HFFc6 (cell line): ENCODE measurements at regions not wholly inside any gene's neighbourhood (a gene's known extent, or its start where the extent isn't known, plus 50 kb on each side); places are given as distances from the start of the nearest gene placed in this dataset.

Experiments used
- DNase-seq: peaks from one replicate; pipeline ENCODE4 v3.0.0-alpha.2; 2018
- H3K27ac Mint-ChIP-seq: 2 replicates; pipeline ENCODE4 v1.8.0; 2020; ENCODE audit warnings: mild to moderate bottlenecking, mixed read lengths
- H3K27me3 Mint-ChIP-seq: 2 replicates; pipeline ENCODE4 v1.8.0; 2021; ENCODE audit warnings: mild to moderate bottlenecking, moderate library complexity, mixed read lengths; ENCODE audit not compliant: insufficient read depth
- H3K36me3 Mint-ChIP-seq: 2 replicates; pipeline ENCODE4 v1.8.0; 2021; ENCODE audit warnings: low read depth, mixed read lengths
- H3K4me1 Mint-ChIP-seq: 2 replicates; pipeline ENCODE4 v1.8.0; 2020; ENCODE audit warnings: low read depth, mixed read lengths
- H3K4me3 Mint-ChIP-seq: 2 replicates; pipeline ENCODE4 v1.8.0; 2020; ENCODE audit warnings: mild to moderate bottlenecking, moderate library complexity, mixed read lengths
- H3K9me3 Mint-ChIP-seq: 2 replicates; pipeline ENCODE4 v1.8.0; 2020; ENCODE audit warnings: mild to moderate bottlenecking, mixed read lengths
- CTCF ChIP-seq: fragments of 200-600 bp; sonication (generic); IDR thresholded peaks from 2 replicates; pipeline ENCODE4 v1.5.0; 2021; ENCODE audit warnings: antibody characterized with exemption, mild to moderate bottlenecking

- DNase-seq = no peak
- Mint-ChIP-seq H3K36me3 (no peaks in the 10 kb centered on the region), H3K27me3 (no peaks in the 10 kb centered on the region; the same call in 1 of the 2 replicates), H3K4me1 (no peaks in the 10 kb centered on the region), H3K9me3 (no peaks in the 10 kb centered on the region), H3K27ac (no peak overlapping the region), H3K4me3 (no peak overlapping the region)
- no peak for TF ChIP-seq CTCF
Measured at GRCh38 chr15:95902606-95903005, 427.9 kb upstream of the NR2F2 start.

DNA sequence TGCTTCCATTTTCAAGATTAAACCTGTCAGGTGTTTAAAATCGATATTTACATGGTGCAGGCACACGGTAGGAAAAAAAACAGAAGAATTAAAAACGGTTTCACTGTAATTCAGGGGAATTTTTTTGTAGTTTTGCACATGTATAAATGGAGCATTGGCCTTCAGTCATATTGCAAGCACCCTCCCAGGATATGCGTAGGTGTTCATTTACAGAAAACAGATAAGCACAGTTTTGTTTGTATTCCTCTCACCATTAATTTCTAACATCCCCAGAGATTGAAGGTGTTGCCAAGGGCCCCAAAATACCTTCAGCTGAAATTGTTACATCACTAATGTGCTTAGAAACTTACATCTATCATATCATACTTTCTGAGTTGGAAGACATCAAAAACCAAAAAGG, 427.1 kb upstream of the NR2F2 start:
- H3K36me3 Mint-ChIP-seq = no peaks in the 10 kb centered on the region
- H3K4me3 Mint-ChIP-seq = no peak overlapping the region
- H3K27me3 Mint-ChIP-seq = no peaks in the 10 kb centered on the region; the same call in 1 of the 2 replicates
- no peaks in the 10 kb centered on the region for H3K9me3 Mint-ChIP-seq
- H3K4me1 Mint-ChIP-seq = no peaks in the 10 kb centered on the region
- no peak for TF ChIP-seq CTCF
- DNase-seq = no peak
- H3K27ac Mint-ChIP-seq = no peak overlapping the region

DNA sequence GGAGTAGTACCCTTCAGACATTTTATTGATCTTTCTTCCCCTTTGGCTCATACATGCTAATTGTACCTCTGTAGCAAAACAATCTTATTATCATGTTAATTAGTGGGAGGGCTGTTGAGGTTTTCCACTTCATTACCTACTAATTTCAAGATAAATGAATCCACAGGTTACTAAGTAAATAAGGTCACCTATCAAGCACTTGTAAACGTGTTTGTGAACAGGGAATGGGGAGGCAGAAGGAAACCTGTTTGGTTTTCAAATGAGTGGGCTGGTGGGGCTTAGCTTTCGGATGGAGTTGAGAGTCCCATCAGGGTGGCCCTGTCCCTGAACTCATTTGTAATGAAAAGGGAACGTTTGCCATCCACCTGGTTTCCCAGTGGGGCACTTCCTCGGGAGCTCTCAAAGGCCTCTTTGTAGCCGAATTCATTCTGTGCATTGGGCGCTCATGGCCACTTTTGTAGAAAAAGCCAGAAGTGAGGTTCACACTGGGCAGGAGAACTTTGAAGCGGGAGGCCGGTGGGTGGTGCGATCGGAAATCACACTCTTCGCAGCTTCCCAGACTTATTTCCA, 419.8 kb upstream of the NR2F2 start:
- peaks cover 2% of the 10 kb centered on the region; the same call in 1 of the 2 replicates for H3K27me3 Mint-ChIP-seq
- H3K9me3 Mint-ChIP-seq = no peaks in the 10 kb centered on the region
- no peaks in the 10 kb centered on the region for H3K4me1 Mint-ChIP-seq
- no peak overlapping the region for H3K4me3 Mint-ChIP-seq
- DNase-seq = no peak
- no peak for TF ChIP-seq CTCF
- no peak overlapping the region for H3K27ac Mint-ChIP-seq
- H3K36me3 Mint-ChIP-seq = no peaks in the 10 kb centered on the region

DNA sequence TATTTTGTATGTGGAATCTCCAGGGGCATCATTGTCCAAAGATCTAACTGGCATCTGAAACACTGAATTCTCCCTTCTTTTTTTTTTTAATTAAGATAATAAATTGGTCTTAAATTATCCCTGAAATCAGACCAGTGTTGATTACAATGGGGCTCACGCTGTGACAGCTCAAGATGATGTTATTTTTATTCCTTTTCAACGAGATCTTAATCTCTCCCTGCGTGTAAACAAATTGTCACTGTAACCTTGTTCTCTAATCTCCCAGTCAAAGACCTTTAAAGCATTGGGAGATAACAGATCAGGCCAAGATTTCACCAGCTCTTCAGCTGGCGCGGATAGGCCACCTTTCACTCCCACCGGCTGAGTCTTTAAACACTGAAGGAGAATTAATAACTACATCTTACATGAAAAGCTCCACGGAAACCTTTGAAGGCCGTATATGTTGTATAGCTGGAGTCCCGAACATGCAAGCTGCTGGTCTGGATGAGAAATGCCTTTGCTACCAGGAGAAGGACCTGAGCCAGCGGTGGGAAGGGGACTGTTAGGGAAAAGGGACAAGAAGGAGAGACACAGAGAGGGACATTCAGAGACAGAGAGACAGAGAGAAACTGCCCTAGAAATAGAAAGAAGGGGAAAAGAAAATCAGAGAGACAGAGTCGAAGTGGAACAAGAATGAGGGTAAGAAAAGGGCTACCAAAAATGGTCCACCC, 418.8 kb upstream of the NR2F2 start:
- Mint-ChIP-seq H3K27me3 (peaks cover 2% of the 10 kb centered on the region; the same call in 1 of the 2 replicates), H3K9me3 (no peaks in the 10 kb centered on the region), H3K36me3 (no peaks in the 10 kb centered on the region), H3K4me3 (no peak overlapping the region), H3K27ac (no peak overlapping the region), H3K4me1 (no peaks in the 10 kb centered on the region)
- TF ChIP-seq CTCF = no peak
- DNase-seq = no peak

DNA sequence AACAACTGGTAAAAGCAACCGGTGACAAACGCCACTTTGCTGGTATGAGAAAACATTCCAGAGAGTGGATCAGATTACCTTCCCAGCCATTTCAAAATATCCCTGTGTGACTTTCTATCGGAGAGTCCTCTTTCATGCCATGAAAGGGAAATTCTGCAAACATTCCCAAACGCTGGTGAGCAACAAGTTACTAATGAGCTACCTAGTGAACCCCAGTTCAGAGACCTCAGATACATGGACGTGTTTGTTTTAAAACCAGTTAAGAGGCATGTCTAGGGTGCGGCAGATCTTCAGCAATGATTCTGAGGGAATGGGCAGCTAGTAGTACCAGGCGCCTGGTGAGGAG, 418.2 kb upstream of the NR2F2 start:
- TF ChIP-seq CTCF = no peak
- Mint-ChIP-seq H3K4me1 (no peaks in the 10 kb centered on the region), H3K4me3 (no peak overlapping the region), H3K27ac (no peak overlapping the region), H3K27me3 (peaks cover 2% of the 10 kb centered on the region; the same call in 1 of the 2 replicates), H3K36me3 (no peaks in the 10 kb centered on the region), H3K9me3 (no peaks in the 10 kb centered on the region)
- DNase-seq = no peak
